ENCODE measurements at regions not wholly inside any gene's neighbourhood (a gene's known extent, or its start where the extent isn't known, plus 50 kb on each side); places are given as distances from the start of the nearest gene placed in this dataset.
"Not testable (repeated sequence)": the region's sequence is repeated elsewhere in the genome, so short reads cannot be mapped to it uniquely, and the experiment has no call there.

DNA sequence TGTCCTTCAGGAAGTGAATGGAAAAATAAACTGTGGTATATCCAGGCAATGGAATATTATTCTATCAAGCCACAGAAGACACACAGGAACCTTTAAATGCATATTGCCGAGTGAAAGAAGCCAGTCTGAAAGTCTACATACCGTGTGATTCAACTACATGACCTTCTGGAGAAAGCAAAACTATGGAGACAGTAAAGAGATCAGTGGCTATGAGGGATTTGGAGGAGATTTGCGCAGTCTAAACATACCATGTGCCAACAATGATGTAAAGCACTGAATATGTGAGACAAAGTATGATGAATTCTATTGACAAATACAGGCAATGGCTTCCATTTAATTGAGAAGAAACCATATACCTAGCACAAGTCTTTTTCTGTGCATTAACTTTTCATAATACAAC is 518.3 kb upstream of the ZNF337 start:
- no peak for DNase-seq

DNA sequence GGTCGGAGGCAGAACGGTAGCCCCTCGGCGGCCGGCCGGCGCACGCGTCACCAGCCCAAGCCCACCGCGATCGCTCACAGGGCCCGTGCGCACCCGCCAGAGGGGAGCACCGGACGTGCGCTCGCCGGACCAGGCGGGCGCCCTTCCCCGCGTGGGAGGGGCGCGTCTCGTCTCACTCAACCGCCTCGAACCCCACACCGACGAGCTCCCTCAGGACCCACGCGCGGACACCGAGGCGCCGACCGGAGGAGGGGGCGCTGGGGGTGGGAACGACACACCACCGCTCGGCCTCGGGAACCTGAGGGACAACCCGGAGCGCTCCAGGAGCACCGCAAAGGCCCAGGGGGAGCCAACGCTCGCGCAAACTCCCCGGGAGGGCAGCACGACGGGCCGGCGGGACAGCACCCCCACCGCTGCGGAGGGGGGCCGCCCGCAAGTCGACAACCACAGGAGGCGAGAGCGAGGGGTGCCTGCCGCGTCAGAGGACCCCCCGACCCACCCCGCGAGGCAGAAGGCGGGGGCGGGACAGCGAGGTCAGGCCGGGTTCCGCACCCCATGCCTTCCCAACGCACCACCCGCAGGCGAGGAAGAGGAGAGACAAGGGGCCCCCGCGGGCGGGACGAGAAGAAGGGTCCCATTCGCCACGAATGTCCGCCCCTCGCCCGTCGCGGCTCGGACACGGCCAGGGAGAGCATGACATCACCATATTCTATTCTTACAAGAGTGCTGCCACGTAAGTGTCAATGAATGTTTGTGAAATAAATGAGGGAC is 512.7 kb upstream of the ZNF337 start:
- no peak for DNase-seq

DNA sequence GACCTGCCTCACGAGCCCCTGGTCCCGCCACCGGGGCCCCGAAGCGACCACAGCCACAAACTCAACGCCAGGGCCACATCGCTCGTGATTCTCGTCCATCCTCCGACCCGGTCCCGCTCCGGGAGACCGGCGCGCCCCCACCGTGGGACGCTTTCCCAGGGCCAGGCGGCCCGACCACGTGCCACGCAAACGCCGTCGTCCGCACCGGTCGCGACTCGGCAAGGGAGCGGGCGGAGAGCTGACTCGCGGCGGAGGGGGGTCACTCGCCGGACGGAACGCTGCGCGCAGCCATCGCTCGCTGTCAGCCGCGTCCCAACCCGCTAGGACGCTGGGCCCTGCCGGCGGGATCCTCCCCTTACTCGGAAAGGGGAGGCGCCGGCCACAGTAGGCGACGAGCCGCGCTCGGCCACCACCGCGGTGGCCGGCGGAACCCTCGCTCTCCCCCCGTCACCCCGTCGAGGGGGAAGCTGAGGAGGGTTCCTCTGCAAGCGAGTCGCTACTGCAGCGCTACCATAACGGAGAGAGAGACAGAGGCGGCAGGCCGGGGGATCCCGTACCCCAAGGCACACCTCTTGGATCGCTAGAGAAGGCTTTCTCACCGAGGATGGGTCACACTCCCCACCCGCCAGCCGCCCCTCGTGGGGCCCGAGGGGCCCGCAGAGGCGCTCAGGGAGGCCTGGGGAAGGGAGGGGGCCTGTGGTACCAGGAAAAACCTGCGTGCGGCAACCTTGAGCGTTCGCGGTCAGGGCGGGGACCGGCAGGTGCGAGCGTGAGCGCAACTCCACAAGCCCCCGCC is 511.8 kb upstream of the ZNF337 start:
- DNase-seq = no peak

DNA sequence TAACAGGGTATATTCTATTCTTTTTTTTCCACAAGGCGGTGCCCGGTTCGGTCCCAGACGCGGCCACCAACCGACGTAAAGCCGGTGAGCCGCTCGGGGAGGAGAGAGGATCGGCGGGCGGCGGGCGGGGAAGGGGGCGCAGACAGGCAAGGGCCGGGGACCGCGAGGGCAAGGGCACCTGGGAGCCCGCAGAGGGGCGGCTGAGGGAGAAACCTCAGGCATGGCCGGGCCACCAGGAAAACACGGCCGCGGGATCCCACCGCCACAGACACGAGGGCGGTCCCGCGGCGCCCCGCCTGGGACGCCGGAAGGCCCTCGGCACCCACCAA is 511.3 kb upstream of the ZNF337 start:
- not testable (repeated sequence) for DNase-seq

DNA sequence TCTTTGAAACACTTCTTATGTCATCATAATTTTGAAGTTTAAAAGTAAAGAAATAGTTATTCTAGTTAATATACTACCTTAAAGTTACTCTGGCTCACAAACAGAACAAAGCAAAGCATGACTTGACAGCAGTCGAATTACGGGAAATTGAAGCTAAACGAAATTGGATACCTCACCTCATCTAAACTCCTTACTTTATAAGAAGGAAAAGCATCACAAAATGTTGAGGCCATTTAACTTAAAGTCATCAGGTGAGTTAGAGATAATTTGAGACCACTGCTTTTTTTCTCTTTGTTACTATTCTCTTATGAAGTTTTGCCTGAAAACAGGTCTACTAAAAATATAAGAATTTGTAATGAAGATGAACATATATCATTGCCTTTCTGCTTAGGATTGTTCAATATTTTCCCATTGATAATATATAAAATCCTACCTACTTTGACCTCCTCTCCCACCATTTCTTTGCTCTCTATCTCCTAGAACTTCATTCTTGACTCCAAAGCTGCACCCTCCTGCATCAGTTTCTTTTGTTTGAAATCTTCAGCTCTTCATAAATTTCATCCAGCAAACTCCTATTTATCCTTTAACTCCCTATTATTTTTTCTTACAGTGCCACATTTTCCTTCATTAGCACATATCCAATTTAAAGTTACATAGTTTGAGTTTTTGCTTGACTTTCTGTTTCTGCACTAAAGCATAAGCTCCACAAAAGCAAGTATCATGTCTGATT is 510.7 kb upstream of the ZNF337 start:
- no peak for DNase-seq

DNA sequence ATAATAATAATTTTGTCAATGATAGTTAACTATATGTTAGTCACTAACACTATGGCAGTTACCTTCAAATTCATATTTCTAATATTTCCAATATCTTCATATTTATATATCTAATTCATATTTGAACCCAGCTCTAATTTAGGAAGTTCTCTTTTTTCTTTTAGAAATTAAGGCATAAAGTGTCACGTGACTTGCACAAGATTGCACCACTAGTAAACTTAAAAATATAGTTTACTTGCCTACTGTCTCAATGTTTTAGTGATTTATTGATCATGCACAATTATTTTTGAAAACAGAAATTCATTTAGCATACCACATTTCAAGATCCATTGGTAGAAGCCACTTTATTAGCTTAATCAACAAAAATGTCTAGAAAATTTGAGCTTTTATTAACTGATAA is 508.7 kb upstream of the ZNF337 start:
- no peak for DNase-seq

DNA sequence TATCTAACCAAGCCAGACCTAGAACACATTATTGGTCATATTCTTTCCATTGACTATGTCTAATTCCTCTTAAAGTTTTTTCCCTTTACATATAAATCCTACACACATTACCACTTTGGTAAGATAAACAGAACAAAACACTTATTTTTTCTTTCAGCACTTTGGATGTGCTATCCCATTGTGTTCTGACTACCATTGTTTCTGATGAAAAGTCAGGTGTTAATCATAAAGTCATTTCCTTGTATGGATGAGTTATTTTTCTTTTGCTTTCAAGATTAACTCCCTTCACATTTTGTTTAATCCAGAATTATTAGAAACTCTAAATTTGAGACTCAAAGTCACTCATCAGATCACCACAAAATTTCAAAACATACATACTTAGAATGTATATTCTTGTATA is 504.4 kb upstream of the ZNF337 start:
- not testable (repeated sequence) for DNase-seq

DNA sequence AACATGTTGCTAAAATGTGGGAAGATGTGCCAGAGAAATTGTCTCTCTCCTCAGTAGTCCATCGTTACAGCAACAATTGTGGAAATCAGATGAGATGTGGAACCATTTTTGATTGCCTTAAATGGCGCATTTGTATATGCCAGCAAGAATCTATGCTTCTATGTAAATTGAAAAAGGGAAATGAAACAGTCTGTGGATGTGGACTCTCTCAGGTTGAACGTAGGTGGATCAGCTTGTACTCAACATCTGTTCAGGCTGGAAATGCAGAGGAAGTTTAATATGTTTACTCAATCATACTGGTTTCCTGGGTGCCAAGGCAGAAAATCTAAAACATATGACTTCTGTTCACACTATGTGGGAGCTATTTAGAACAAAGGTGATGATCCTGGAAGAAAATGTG is 490.7 kb upstream of the ZNF337 start:
- not testable (repeated sequence) for DNase-seq

DNA sequence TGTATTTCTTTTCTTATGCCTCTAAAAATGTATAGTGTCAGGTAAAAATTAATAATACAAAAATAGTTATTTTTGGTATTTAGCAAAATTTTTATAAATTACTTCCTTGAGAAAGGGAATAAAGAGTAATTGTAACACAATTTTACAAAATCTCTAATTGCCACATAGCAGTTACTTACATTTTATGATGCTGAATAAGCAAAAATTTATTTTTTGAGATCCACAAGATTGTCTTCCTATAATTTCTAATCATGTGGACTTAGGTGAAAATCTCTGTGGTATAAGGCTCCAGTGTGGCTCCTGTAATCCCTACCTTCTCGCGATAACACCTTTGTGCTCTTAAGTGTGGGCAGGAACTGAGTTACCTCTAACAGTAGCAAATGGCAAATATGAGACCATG is 487.1 kb upstream of the ZNF337 start:
- DNase-seq = not testable (repeated sequence)

DNA sequence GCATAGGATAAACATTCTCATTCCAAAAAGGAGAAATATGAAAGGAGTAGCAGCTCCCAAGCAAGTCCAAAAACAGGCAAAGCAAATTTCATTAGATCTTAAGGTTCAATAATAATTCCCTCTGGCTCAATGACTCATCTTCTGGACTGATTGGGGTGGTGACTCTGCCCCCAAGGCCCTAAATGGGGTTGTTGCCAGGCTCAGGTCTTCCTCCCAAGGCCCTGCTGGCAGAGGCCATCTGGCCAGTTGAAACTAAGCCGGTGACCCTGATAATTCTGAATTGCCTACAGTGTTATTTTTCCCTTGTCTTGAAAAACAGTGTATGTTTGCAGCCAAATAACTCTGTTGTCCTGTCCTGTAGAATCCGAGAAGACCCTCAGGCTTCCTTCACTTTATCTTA is 484.7 kb upstream of the ZNF337 start:
- DNase-seq = not testable (repeated sequence)

DNA sequence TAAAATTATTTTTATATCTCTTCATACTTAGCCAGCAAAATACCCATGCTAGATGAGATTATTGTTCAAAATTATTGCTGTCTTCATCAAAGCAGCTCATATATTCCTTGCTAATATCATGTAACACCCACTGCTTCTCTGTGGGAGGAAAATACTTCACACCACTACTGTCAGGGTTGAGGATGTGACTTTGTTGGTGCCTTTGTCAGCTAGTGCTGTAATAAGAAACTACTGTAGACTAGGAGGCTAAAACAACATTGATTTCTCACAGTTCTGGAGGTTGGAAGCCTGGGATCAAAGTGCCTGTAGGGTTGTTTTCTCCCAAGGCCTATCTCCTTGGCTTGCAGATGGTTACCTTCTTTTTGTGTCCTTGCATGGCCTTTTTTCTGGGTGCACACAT is 475.2 kb upstream of the ZNF337 start:
- DNase-seq = not testable (repeated sequence)

DNA sequence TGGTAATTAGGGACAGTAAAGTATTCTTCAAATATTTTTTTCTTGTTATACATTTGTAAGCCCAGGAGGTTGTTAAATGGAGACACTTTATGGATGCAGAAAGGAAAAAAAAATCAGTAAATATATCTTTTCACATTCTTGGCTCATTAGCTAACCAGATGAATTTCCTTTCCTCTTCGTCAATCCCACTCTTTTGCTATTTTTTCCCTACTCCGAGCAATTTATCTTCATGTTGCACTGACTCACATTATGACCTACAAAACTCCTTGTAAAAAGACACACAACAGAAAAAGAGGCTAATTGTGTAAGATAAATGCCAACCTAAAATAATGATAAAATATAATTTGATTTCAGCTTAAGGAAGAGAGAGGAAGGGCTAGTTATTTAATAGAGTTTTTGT is 472.9 kb upstream of the ZNF337 start:
- DNase-seq = no peak

DNA sequence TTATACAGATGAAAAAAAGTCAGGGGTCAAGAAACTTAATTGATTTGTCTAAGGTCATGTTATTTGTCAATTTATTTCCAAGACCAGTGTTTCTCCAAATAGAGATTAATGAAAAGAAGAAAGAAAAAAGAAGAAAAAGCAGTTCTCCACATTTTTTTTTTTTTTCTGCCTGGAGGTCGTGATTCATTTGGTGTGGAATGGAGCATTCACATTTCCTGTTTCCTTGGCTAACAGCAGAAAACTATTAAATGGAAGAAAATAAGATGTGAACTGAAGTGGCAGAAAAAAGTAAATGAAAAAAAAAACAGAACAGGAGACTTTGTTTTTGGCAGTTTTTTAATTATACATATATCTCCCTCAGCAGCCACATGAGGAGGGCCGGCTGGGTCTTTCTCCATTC is 470.8 kb upstream of the ZNF337 start:
- no peak for DNase-seq

DNA sequence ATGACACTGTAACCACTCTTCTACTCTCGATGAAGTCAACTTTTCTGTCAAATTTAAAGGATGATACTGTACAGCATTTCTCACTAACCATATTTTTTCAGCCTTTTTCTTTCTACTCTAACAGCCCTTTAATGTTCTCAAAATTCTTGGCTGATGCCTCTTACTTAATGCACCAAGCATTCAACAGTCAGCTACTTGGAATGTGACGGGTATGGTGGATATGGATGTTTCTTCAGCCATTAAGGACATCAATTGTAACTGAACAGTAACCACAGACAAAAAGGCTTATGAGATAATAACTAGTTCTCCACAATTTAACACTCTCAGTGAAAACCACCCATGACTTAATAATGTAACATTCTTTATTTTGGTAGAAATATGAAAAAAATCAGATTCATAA is 467.2 kb upstream of the ZNF337 start:
- DNase-seq = no peak

DNA sequence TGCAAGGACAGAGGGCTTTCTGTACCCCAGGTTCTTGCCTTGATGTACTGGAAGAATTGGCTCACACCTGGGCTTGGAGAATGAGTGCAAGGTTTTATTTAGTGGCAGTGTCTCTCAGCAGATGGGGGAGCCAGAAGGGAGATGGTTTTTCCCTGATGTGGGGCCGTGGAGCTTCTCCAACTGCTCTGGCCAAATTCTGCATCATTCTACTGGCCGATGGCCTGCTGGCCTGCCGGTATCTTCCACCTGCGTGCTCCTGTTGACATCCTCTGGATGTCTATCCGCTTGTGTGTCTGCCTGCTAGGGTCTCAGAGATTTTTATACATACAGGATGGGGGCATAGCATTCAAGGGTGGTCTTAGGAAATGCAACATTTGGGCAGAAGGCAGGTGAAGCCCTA is 466.5 kb upstream of the ZNF337 start:
- DNase-seq = not testable (repeated sequence)

DNA sequence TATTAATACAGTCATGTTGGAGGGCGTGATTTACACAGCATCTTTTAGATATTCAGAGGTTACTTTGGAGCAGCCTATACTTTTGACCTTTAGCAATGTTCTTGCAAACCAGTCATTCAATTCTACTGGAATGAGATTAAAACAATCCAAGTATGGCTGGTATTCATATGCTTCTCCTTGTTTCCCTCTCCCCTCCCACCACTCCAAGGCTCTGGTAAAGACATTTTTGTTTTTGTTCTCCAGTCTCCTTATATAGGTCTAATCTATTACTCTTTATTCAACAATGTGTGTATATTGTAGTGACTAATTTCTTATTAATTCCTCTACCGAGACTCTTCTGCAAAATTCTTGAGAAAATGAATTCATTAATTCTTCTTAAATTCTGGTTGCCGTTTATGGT is 465.1 kb upstream of the ZNF337 start:
- not testable (repeated sequence) for DNase-seq

DNA sequence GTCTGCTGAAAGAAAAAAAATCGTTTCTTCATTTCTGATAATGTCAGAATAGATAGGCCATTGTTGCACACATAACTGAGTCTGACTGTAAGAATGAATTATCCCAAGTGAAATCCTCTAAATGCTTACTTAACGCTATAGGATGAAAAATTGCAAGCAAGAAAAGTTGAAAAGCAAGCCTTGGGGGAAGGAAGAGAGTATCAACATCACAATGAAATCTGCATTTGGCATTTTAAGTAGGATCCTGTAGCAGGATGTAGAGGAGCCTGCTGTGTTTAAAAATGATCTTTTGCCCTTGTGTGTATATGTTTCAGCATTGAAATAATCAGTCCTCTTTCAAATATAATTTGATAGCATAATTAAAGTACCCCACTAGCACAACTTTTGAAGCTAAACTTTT is 464.3 kb upstream of the ZNF337 start:
- not testable (repeated sequence) for DNase-seq

DNA sequence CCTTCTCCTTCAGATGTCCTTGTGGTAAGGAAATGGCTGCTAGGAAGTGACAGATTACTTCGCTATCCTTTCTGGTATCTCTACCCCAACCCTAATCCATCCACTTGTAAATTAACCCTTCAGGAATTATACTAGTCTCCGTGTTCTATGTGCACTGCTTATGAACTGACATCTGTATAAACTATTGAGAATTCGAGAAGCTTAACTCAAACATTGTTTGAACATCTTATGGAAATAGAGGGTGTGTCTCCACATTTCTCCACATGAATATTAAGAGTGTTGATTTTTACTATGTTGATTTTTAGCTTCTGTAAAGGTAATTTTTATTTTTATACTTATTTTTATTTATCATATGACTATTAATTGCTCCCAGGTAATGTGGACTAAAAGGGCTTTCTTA is 457.6 kb upstream of the ZNF337 start:
- DNase-seq = no peak

DNA sequence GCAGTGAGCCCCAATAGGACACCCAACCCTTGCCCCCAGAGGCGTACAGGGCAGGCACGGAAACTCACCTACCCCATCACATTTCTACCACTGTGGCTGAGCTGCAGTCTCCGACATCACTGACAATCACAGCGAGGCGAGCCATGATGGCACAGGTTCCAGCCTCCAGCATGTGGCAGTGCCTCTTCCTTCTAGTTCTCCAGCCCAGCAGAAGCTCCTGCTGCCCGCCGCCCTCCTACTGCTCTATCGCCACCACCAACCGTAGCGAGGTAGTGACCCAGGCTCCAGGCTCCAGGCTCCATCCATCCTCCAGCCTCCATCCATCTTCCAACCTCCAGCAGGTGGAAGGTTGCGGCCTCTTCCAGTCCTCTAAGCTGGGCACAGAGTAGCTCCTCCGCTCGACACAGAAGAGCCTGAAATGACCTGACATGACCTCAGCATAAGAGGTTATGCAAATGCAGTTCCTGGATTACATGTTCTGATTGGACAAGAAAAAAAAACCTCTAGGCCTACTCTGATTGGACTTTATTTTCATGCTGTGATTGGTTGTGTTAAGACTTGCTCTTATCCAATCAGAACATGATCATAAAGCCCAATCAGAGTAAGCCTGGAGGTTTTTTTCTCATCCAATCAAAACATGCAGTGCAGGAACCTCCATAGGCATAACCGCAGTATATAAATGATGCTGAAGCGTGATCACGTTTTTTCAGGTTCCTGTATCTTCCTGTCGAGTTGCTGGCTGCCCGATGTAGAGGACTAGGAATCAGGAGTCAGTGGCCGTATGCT is 438.9 kb upstream of the ZNF337 start:
- peak; percentile 72 for DNase-seq

DNA sequence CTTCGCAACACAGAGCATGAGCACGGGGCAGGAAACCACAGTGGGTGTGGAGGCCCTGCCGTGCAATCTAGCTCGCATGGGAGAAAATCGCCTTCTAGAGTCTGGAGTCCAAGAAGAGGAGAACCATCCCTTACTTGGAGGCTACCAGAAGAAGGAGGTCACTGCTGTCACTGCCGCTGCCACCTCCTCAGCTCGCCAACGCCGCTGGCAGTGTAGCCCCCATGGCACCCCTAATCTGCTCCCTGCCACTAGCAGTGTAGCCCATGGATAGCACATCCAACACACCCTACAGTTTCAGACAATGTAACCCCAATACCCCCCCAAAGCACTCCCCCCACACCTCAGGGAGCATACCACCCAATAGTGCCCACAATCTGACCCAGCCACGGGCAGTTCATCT is 438.0 kb upstream of the ZNF337 start:
- DNase-seq = no peak

DNA sequence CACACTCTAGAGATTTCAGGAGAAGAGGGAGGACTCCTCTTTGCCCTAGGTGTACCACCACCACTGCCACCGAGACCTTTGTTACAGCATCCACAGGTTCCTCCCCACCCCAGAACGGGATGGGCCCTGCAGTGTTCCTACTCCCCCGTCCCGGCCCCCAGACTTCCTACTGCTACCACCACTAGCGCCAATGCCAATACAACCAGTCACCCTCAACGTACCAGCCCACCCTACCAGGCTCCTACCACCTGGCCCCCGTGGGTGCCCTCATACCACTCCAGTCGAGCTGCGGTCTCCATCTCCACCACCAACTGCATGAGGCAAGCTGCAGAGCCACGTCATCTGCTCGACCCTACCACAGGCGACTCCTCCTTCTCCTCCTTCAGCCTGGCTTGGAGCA is 437.1 kb upstream of the ZNF337 start:
- not testable (repeated sequence) for DNase-seq

DNA sequence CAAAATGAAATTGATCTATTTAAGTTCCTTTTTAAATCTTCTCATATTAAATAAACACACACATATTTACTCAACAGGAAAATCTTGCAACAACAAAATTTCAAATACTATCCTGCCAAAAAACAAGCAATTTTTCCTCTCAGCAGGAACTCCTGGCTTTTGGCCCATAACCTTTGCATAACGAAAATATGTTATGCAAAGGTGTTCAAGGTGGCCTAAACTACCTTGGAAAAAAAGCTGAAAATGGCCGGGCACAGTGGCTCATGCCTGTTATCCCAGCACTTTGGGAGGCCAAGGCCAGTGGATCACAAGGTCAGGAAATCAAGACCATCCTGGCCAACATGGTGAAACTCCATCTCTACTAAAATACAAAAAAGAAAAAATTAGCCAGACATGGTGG is 424.3 kb upstream of the ZNF337 start:
- not testable (repeated sequence) for DNase-seq

DNA sequence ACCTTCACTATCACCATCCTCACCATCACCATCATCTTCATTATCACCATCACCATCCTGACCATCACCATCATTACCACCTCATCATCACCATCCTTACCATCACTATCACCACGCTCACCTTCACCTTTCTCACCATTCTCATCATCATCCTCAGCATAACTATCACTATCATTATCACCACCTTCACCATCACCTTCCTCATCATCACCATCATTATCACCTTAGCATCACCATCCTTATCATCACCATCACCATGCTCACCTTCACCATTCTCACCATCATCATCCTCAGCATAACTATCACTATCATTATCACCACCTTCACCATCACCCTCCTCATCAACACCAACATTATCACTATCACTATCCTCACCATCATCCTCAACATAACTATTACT is 397.8 kb upstream of the ZNF337 start:
- DNase-seq = not testable (repeated sequence)
